Panc1 (cell line): ENCODE measurements at regions not wholly inside any gene's neighbourhood (a gene's known extent, or its start where the extent isn't known, plus 50 kb on each side); places are given as distances from the start of the nearest gene placed in this dataset.

Experiments used
- CTCF ChIP-seq: fragments of 450-650 bp; IDR thresholded peaks from 2 replicates; pipeline ENCODE4 v1.5.1; 2017; ENCODE audit warnings: mild to moderate bottlenecking
- TCF7L2 ChIP-seq: IDR thresholded peaks from 2 replicates; pipeline ENCODE4 v1.6.1; 2011; ENCODE audit warnings: mild to moderate bottlenecking, low read depth, low read length, inconsistent platforms

GRCh38 chr20:50396623-50397022, 113.6 kb upstream of the PTPN1 start:
- TF ChIP-seq CTCF (no peak), TCF7L2 (no peak)
